ENCODE measurements at regions not wholly inside any gene's neighbourhood (a gene's known extent, or its start where the extent isn't known, plus 50 kb on each side); places are given as distances from the start of the nearest gene placed in this dataset.
A peak's percentile ranks its signal among the peaks of the same experiment; 100 is the strongest.

- TF ChIP-seq POLR2AphosphoS5 (IDR thresholded peaks at IDR 0.05) (peak in 2 of 3 donors; percentile 32 to 45), POLR2A (IDR thresholded peaks at IDR 0.05) (no peak)
- Histone ChIP-seq H3K4me1 (no peaks in the 10 kb centered on the region), H3K9me3 (no peaks in the 10 kb centered on the region), H3K36me3 (no peaks in the 10 kb centered on the region), H3K4me3 (no peak overlapping the region), H3K27ac (no peak overlapping the region), H3K27me3 (replicated peaks in 1 of 7) (peaks cover 0 to 7% (median 0%) of the 10 kb centered on the region in 7 donors)
- intact Hi-C loops (cut with DNase I; ENCODE audit: low total_unique reads): no loop called here
- DNase-seq: no peak
- WGBS, 5 donors: 50 to 78% (median 77%) methylated on average over 5 of the region's 5 CpGs
These were observed 795.6 kb downstream of the UQCRFS1 start for GRCh38 chr19:28417361-28417760.

- WGBS, 5 donors: 92 to 100% (median 93%) methylated on average over 1 of the region's 1 CpG
- Histone ChIP-seq H3K27ac (no peak overlapping the region), H3K4me1 (no peaks in the 10 kb centered on the region), H3K36me3 (no peaks in the 10 kb centered on the region), H3K9me3 (no peaks in the 10 kb centered on the region), H3K27me3 (replicated peaks in 1 of 7) (peaks cover 0 to 7% (median 0%) of the 10 kb centered on the region in 7 donors), H3K4me3 (no peak overlapping the region)
- TF ChIP-seq CTCF (IDR thresholded peaks at IDR 0.05 in 8 of 11, conservative IDR thresholded peaks at IDR 0.05 in 3 of 11) (no peak), POLR2AphosphoS5 (IDR thresholded peaks at IDR 0.05) (no peak), POLR2A (IDR thresholded peaks at IDR 0.05) (no peak)
- intact Hi-C loops (cut with DNase I; ENCODE audit: low total_unique reads): no loop called here
- DNase-seq: no peak
These were observed 796.7 kb downstream of the UQCRFS1 start for GRCh38 chr19:28416245-28416644.

- Histone ChIP-seq H3K27me3 (replicated peaks in 1 of 7) (no peaks in the 10 kb centered on the region), H3K4me3 (no peak overlapping the region)
- 15 to 55% (median 50%) methylated on average over 3 of the region's 3 CpGs for WGBS, 5 donors
These were observed 798.2 kb downstream of the UQCRFS1 start for GRCh38 chr19:28414748-28415147.

GRCh38 chr19:28409859-28410258 is 803.1 kb downstream of the UQCRFS1 start:
- Histone ChIP-seq H3K27me3 (replicated peaks in 1 of 7) (peaks cover 0 to 9% (median 0%) of the 10 kb centered on the region in 7 donors), H3K9me3 (no peaks in the 10 kb centered on the region), H3K36me3 (no peaks in the 10 kb centered on the region), H3K27ac (no peak overlapping the region), H3K4me1 (peaks cover 0 to 4% (median 0%) of the 10 kb centered on the region in 6 donors), H3K4me3 (no peak overlapping the region)
- WGBS, 5 donors: 76 to 88% (median 85%) methylated on average over 5 of the region's 5 CpGs
- intact Hi-C loops (cut with DNase I; ENCODE audit: low total_unique reads): no loop called here
- no peak for DNase-seq
- TF ChIP-seq POLR2A (IDR thresholded peaks at IDR 0.05) (no peak), POLR2AphosphoS5 (IDR thresholded peaks at IDR 0.05) (no peak), CTCF (IDR thresholded peaks at IDR 0.05 in 8 of 11, conservative IDR thresholded peaks at IDR 0.05 in 3 of 11) (no peak)

More at GRCh38 chr19:28414748-28415147, 798.2 kb downstream of the UQCRFS1 start:
- Histone ChIP-seq H3K36me3 (no peaks in the 10 kb centered on the region), H3K27ac (no peak overlapping the region), H3K9me3 (no peaks in the 10 kb centered on the region), H3K4me1 (no peaks in the 10 kb centered on the region)
- no peak for TF ChIP-seq POLR2AphosphoS5 (IDR thresholded peaks at IDR 0.05)
- TF ChIP-seq POLR2A (IDR thresholded peaks at IDR 0.05): no peak
- TF ChIP-seq CTCF (IDR thresholded peaks at IDR 0.05 in 8 of 11, conservative IDR thresholded peaks at IDR 0.05 in 3 of 11): no peak
- intact Hi-C loops (cut with DNase I; ENCODE audit: low total_unique reads): no loop called here
- no peak for DNase-seq

- no peak for DNase-seq
- H3K27ac ChIP-seq: no peak overlapping the region
- no peak overlapping the region for H3K4me3 ChIP-seq
- 71 to 88% (median 84%) methylated on average over 2 of the region's 2 CpGs for WGBS, 5 donors
- peaks cover 0 to 26% (median 0%) of the 10 kb centered on the region in 7 donors for H3K27me3 ChIP-seq (replicated peaks in 1 of 7)
- no peaks in the 10 kb centered on the region for H3K36me3 ChIP-seq
- H3K4me1 ChIP-seq: peaks cover 0 to 4% (median 0%) of the 10 kb centered on the region in 6 donors
- intact Hi-C loops (cut with DNase I; ENCODE audit: low total_unique reads): no loop called here
- TF ChIP-seq POLR2AphosphoS5 (IDR thresholded peaks at IDR 0.05) (no peak), POLR2A (IDR thresholded peaks at IDR 0.05) (no peak), CTCF (IDR thresholded peaks at IDR 0.05 in 8 of 11, conservative IDR thresholded peaks at IDR 0.05 in 3 of 11) (no peak)
- peaks cover 0 to 5% (median 0%) of the 10 kb centered on the region in 8 donors for H3K9me3 ChIP-seq
These were observed 806.0 kb downstream of the UQCRFS1 start for GRCh38 chr19:28406966-28407365.

All from spleen (tissue), 11 donors.